GM12878 (cell line): ENCODE measurements at regions not wholly inside any gene's neighbourhood (a gene's known extent, or its start where the extent isn't known, plus 50 kb on each side); places are given as distances from the start of the nearest gene placed in this dataset.

Source experiments
- BCL11A ChIP-seq: IDR thresholded peaks from 2 replicates; pipeline ENCODE4 v1.6.1; 2011; ENCODE audit warnings: low read depth, low read length
- CTCF ChIP-seq, 3 experiments: IDR thresholded peaks in 2 of 3; conservative IDR thresholded peaks in 1 of 3; 2 replicates each; pipeline ENCODE4 v1.5.1; 2011; ENCODE audit warnings: low read depth in 3 of 3, low read length in 3 of 3, mild to moderate bottlenecking in 3 of 3, control low read depth in 2 of 3, moderate library complexity in 2 of 3, inconsistent platforms in 1 of 3, mixed read lengths in 1 of 3; ENCODE audit not compliant: control insufficient read depth in 2 of 3, insufficient read depth in 1 of 3; ENCODE audit errors: extremely low read depth in 1 of 3
- EED ChIP-seq: sonication (generic); IDR thresholded peaks from 2 replicates; pipeline ENCODE4 v1.6.1; 2016; ENCODE audit warnings: antibody characterized with exemption, low read depth
- MAX ChIP-seq: IDR thresholded peaks from 2 replicates; pipeline ENCODE4 v1.6.1; 2012; ENCODE audit warnings: low read depth, low read length, improper control_type of control experiment
- MEF2A ChIP-seq: IDR thresholded peaks from 2 replicates; pipeline ENCODE4 v1.6.1; 2011; ENCODE audit warnings: low read depth, mild to moderate bottlenecking, low read length, moderate library complexity; ENCODE audit not compliant: insufficient read depth
- MYC ChIP-seq: IDR thresholded peaks from 2 replicates; pipeline ENCODE4 v1.6.1; 2011; ENCODE audit warnings: mild to moderate bottlenecking, low read length, moderate library complexity, inconsistent platforms; ENCODE audit not compliant: insufficient read depth, insufficient replicate concordance, insufficient read length, severe bottlenecking
- POLR2A ChIP-seq: IDR thresholded peaks from 2 replicates; pipeline ENCODE4 v1.6.1; 2011; ENCODE audit warnings: low read depth, mild to moderate bottlenecking, low read length
- SMC3 ChIP-seq: IDR thresholded peaks from 2 replicates; pipeline ENCODE4 v1.6.1; 2011; ENCODE audit warnings: low read length, improper control_type of control experiment, borderline replicate concordance
- SRF ChIP-seq, 2 experiments: IDR thresholded peaks; 2 replicates each; pipeline ENCODE4 v1.6.1; 2011; ENCODE audit warnings: low read depth in 2 of 2, low read length in 2 of 2, mild to moderate bottlenecking in 1 of 2, moderate library complexity in 1 of 2
- ZNF274 ChIP-seq: IDR thresholded peaks from one replicate; pipeline ENCODE4 v1.8.0; 2011; ENCODE audit not compliant: insufficient read length, insufficient read depth

GRCh38 chr5:68459810-68460139, 244.2 kb downstream of the PIK3R1 start:
- no peak for TF ChIP-seq SRF (IDR thresholded peaks at IDR 0.05; ENCODE audit: low read depth in 2 of 2, low read length in 2 of 2)
- no peak for TF ChIP-seq MYC
- TF ChIP-seq MAX, result no peak
- TF ChIP-seq POLR2A, result no peak
- no peak for TF ChIP-seq BCL11A
- TF ChIP-seq MEF2A, result no peak
- no peak for TF ChIP-seq SMC3
- no peak for TF ChIP-seq ZNF274
- no peak for TF ChIP-seq EED
- TF ChIP-seq CTCF (IDR thresholded peaks at IDR 0.05 in 2 of 3, conservative IDR thresholded peaks at IDR 0.05 in 1 of 3; ENCODE audit: control insufficient read depth in 2 of 3, extremely low read depth in 1 of 3, insufficient read depth in 1 of 3, low read depth in 3 of 3, low read length in 3 of 3), result no peak
